GM12892 (cell line): ENCODE measurements at regions not wholly inside any gene's neighbourhood (a gene's known extent, or its start where the extent isn't known, plus 50 kb on each side); places are given as distances from the start of the nearest gene placed in this dataset.

Experiments
- POLR2A ChIP-seq: IDR thresholded peaks from 2 replicates; pipeline ENCODE4 v1.6.1; 2011; ENCODE audit warnings: low read depth, low read length, control low read depth
- POLR2AphosphoS5 ChIP-seq: IDR thresholded peaks from 2 replicates; pipeline ENCODE4 v1.6.1; 2011; ENCODE audit warnings: low read depth, low read length, control low read depth
- TAF1 ChIP-seq: IDR thresholded peaks from 2 replicates; pipeline ENCODE4 v1.6.1; 2011; ENCODE audit warnings: low read depth, mild to moderate bottlenecking, control low read depth, low read length, borderline replicate concordance

GRCh38 chr5:107313098-107313497 is 357.6 kb downstream of the EFNA5 start:
- TF ChIP-seq POLR2A = no peak
- no peak for TF ChIP-seq POLR2AphosphoS5
- TF ChIP-seq TAF1 = no peak
